Colonic mucosa (tissue), 4 donors: ENCODE measurements at regions not wholly inside any gene's neighbourhood (a gene's known extent, or its start where the extent isn't known, plus 50 kb on each side); places are given as distances from the start of the nearest gene placed in this dataset.

Source experiments
- DNase-seq: peaks from one replicate; pipeline ENCODE4 v3.0.0-alpha.2; 2020
- H3K27ac ChIP-seq: fragments of 200-600 bp; one replicate; pipeline ENCODE4 v1.8.0; 2021
- H3K27me3 ChIP-seq: fragments of 200-600 bp; one replicate; pipeline ENCODE4 v1.8.0; 2021
- H3K36me3 ChIP-seq: fragments of 200-600 bp; one replicate; pipeline ENCODE4 v1.8.0; 2021
- H3K4me1 ChIP-seq: fragments of 200-600 bp; one replicate; pipeline ENCODE4 v1.8.0; 2021; ENCODE audit warnings: mild to moderate bottlenecking
- H3K4me3 ChIP-seq: fragments of 200-600 bp; one replicate; pipeline ENCODE4 v1.8.0; 2021
- H3K9ac ChIP-seq, 2 donors: one replicate each; pipeline ENCODE4 v1.7.0; 2013; ENCODE audit warnings: control low read depth in 2 of 2, low read depth in 2 of 2, low read length in 2 of 2
- H3K9me3 ChIP-seq: fragments of 200-600 bp; one replicate; pipeline ENCODE4 v1.8.0; 2021
- intact Hi-C: fragments of 100-400 bp; cut with DNase I; formaldehyde crosslinking; loops from one replicate; pipeline ENCODE4 v1.14.1; 2022
- TF ChIP-seq, protein P1 (sequence below): fragments of 200-600 bp; IDR thresholded peaks from one replicate; pipeline ENCODE4 v1.8.0; 2022; ENCODE audit warnings: antibody characterized with exemption, mild to moderate bottlenecking
- donor health status: healthy.
- donor health status: DM: no; HTN: no; CAD: no.
- donor health status: DM: no; HTN: no; CAD: no.

GRCh38 chr10:14409856-14410458, 79.2 kb upstream of the FRMD4A start:
- Histone ChIP-seq H3K9me3 (no peaks in the 10 kb centered on the region), H3K4me1 (no peaks in the 10 kb centered on the region), H3K27me3 (no peaks in the 10 kb centered on the region), H3K27ac (no peak overlapping the region), H3K4me3 (no peak overlapping the region), H3K9ac (no peak overlapping the region), H3K36me3 (no peaks in the 10 kb centered on the region)
- no peak for DNase-seq
- intact Hi-C loops: no loop called here
- TF ChIP-seq, protein P1, sequence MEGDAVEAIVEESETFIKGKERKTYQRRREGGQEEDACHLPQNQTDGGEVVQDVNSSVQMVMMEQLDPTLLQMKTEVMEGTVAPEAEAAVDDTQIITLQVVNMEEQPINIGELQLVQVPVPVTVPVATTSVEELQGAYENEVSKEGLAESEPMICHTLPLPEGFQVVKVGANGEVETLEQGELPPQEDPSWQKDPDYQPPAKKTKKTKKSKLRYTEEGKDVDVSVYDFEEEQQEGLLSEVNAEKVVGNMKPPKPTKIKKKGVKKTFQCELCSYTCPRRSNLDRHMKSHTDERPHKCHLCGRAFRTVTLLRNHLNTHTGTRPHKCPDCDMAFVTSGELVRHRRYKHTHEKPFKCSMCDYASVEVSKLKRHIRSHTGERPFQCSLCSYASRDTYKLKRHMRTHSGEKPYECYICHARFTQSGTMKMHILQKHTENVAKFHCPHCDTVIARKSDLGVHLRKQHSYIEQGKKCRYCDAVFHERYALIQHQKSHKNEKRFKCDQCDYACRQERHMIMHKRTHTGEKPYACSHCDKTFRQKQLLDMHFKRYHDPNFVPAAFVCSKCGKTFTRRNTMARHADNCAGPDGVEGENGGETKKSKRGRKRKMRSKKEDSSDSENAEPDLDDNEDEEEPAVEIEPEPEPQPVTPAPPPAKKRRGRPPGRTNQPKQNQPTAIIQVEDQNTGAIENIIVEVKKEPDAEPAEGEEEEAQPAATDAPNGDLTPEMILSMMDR: no peak

- H3K9me3 ChIP-seq: no peaks in the 10 kb centered on the region
- no peak for DNase-seq
- TF ChIP-seq, protein P1: no peak
- H3K27me3 ChIP-seq: no peaks in the 10 kb centered on the region
- H3K9ac ChIP-seq: no peak overlapping the region
- intact Hi-C loops: no loop called here
- no peak overlapping the region for H3K27ac ChIP-seq
- H3K4me3 ChIP-seq: no peak overlapping the region
- H3K4me1 ChIP-seq: no peaks in the 10 kb centered on the region
- no peaks in the 10 kb centered on the region for H3K36me3 ChIP-seq
Measured at GRCh38 chr10:14409247-14409646, 78.5 kb upstream of the FRMD4A start.

DNA sequence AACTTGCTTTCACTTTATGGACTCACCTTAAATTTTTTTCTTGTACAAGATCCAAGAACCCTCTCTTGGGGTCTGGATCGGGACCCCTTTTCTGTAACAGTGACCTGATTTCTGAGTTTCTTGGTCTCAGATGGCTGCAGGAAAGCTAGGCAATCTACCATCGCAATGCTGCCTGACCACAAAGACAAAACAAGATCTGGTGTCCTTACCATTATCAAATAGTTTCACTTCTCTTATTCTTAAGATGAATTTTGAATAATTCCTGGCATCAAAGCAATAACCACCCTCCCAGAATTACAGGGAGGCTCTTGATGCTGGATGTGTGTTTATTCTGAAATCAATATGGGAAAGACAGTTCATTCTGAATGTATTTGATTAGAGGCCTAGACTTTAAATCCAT, 77.4 kb upstream of the FRMD4A start:
- TF ChIP-seq, protein P1: no peak
- H3K4me1 ChIP-seq: no peaks in the 10 kb centered on the region
- H3K27me3 ChIP-seq: no peaks in the 10 kb centered on the region
- H3K9ac ChIP-seq: no peak overlapping the region
- H3K27ac ChIP-seq: no peak overlapping the region
- DNase-seq: no peak
- no peaks in the 10 kb centered on the region for H3K36me3 ChIP-seq
- intact Hi-C loops: no loop called here
- no peak overlapping the region for H3K4me3 ChIP-seq
- no peaks in the 10 kb centered on the region for H3K9me3 ChIP-seq

DNA sequence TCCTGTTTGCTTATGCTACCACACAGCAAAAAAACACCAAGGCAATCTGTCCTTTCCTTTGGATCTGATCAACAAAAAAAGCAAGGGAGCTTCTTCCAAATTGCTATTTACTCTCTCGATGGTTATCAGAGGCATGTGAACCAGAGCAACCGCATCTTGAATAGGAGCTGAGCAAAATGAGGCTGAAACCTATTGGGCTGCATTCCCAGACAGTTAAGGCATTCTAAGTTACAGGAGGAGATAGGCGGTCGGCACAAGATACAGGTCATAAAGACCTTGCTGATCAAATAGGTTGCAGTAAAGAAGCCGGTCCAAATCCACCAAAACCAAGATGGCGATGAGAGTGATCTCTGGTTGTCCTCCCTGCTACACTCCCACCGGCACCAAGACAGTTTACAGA, 76.8 kb upstream of the FRMD4A start:
- intact Hi-C loops: no loop called here
- DNase-seq: no peak
- no peak overlapping the region for H3K27ac ChIP-seq
- H3K27me3 ChIP-seq: no peaks in the 10 kb centered on the region
- no peaks in the 10 kb centered on the region for H3K9me3 ChIP-seq
- TF ChIP-seq, protein P1: no peak
- H3K36me3 ChIP-seq: no peaks in the 10 kb centered on the region
- no peaks in the 10 kb centered on the region for H3K4me1 ChIP-seq
- H3K9ac ChIP-seq: no peak overlapping the region
- H3K4me3 ChIP-seq: no peak overlapping the region

DNA sequence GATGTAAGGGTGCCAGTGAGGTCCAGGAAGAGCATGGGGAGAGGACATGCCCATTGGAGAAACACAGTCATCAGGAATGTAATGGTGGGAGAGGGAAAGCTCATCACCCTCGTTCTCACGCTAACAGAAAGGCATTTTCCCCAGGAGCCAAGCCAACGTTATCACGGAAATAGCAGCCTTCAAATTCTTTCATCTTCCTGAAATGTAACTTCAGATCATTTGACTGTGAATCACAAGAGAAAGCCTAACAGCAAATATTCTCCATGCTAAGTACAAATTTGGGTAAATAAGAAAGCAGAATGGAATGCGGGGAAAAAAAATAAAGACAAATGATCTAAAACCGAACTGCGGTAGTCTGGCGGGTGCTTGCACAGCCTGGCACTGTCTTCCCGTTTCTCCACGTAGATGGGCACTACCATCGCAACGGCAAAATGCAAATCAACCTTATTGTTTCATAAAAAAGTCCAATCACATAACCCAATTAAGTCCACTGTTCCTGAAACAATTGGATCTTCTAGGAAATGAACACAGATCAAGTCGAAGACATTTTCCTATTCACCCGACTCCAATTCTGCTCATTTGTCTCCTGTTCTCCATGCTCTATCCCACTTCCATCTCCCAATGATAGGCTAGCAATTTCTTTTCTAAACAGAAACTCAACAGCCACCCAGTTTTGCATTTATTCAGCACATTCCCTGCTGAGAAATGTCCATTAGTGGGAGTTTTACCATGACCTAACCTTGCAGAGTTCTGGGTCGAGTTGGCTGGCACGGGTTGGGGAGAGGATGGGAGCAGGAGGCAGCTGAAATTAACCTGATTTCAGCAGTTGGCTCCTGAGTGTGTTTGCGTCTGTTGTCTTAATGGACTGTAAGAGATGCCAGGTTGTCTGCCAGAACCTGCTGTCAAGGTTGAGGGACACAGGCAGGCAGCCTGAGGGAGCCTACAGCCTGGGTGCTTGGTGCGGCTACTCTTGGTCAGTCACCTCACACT, 74.6 kb upstream of the FRMD4A start:
- H3K36me3 ChIP-seq: no peaks in the 10 kb centered on the region
- intact Hi-C loops: no loop called here
- H3K4me1 ChIP-seq: no peaks in the 10 kb centered on the region
- no peaks in the 10 kb centered on the region for H3K27me3 ChIP-seq
- H3K9me3 ChIP-seq: no peaks in the 10 kb centered on the region
- TF ChIP-seq, protein P1: no peak
- no peak overlapping the region for H3K4me3 ChIP-seq
- DNase-seq: no peak
- no peak overlapping the region for H3K27ac ChIP-seq
- H3K9ac ChIP-seq: no peak overlapping the region
